IMR-90 (cell line): ENCODE measurements at regions not wholly inside any gene's neighbourhood (a gene's known extent, or its start where the extent isn't known, plus 50 kb on each side); places are given as distances from the start of the nearest gene placed in this dataset.

Experiments
- ATAC-seq: fragments of 200-7000 bp; cut with Tn5 transposase; 2 replicates; pipeline ENCODE4 v1.9.1; 2020; ENCODE audit warnings: low read depth, mild to moderate bottlenecking, moderate library complexity
- BruUV-seq: library from RNA; stranded (reverse); fragments of 400-500 nt; replicated peaks from 2 replicates; lab custom pipeline; 2021; lab: Mats Ljungman, UMichigan
- CTCF ChIA-PET: fragments of 300-600 bp; formaldehyde crosslinking; extraction: SDS; loops from one replicate; lab custom pipeline; 2021; ENCODE audit warnings: antibody characterized with exemption; lab: Yijun Ruan, JAX
- POLR2A ChIA-PET: fragments of 300-600 bp; sonication (Branson Sonifier 250); formaldehyde crosslinking; loops from one replicate; lab custom pipeline; 2022; ENCODE audit warnings: antibody characterized with exemption; ENCODE audit not compliant: unreplicated experiment; lab: Charles Lee
- DNase-seq: peaks from one replicate; pipeline ENCODE4 v3.0.0; 2013
- H2AFZ ChIP-seq: replicated peaks from 2 replicates; pipeline ENCODE3; 2013; ENCODE audit warnings: low read length, mild to moderate bottlenecking; ENCODE audit not compliant: poor library complexity
- H2AK5ac ChIP-seq: 2 replicates; pipeline ENCODE4 v1.6.1; 2013; ENCODE audit warnings: low read depth, low read length, inconsistent platforms
- H2AK9ac ChIP-seq: replicated peaks from 2 replicates; pipeline ENCODE3; 2013; ENCODE audit warnings: mild to moderate bottlenecking, low read depth, low read length, moderate library complexity; ENCODE audit not compliant: poor library complexity
- H2BK120ac ChIP-seq: 2 replicates; pipeline ENCODE4 v1.6.1; 2013; ENCODE audit warnings: low read depth, low read length, inconsistent platforms
- H2BK15ac ChIP-seq: 3 replicates; pipeline ENCODE4 v1.6.1; 2013; ENCODE audit warnings: low read depth, low read length, inconsistent platforms
- H2BK20ac ChIP-seq: 2 replicates; pipeline ENCODE4 v1.6.1; 2013; ENCODE audit warnings: low read depth, mild to moderate bottlenecking, inconsistent platforms, low read length, moderate library complexity
- H2BK5ac ChIP-seq: 2 replicates; pipeline ENCODE4 v1.6.1; 2013; ENCODE audit warnings: mild to moderate bottlenecking, low read depth, low read length, inconsistent platforms; ENCODE audit not compliant: poor library complexity, severe bottlenecking
- H3K14ac ChIP-seq: replicated peaks from 2 replicates; pipeline ENCODE4 v1.6.1; 2013; ENCODE audit warnings: low read depth, low read length, inconsistent platforms
- H3K18ac ChIP-seq: 2 replicates; pipeline ENCODE4 v1.6.1; 2013; ENCODE audit warnings: low read depth, low read length, control low read depth
- H3K23ac ChIP-seq: 2 replicates; pipeline ENCODE4 v1.6.1; 2013; ENCODE audit warnings: low read depth, low read length, inconsistent platforms
- H3K27ac ChIP-seq: 2 replicates; pipeline ENCODE4 v1.5.1; 2013; ENCODE audit warnings: mild to moderate bottlenecking, control low read depth, low read length; ENCODE audit not compliant: insufficient read depth
- H3K27me3 ChIP-seq: 2 replicates; pipeline ENCODE4 v1.6.1; 2013; ENCODE audit warnings: low read length; ENCODE audit not compliant: control insufficient read depth, insufficient read depth
- H3K36me3 ChIP-seq: 2 replicates; pipeline ENCODE4 v1.6.1; 2013; ENCODE audit warnings: low read length, mixed read lengths; ENCODE audit not compliant: control insufficient read depth, insufficient read depth
- H3K4ac ChIP-seq: 2 replicates; pipeline ENCODE4 v1.6.1; 2013; ENCODE audit warnings: low read depth, low read length, inconsistent platforms
- H3K4me1 ChIP-seq: 2 replicates; pipeline ENCODE4 v1.6.1; 2013; ENCODE audit warnings: low read length, mixed read lengths; ENCODE audit not compliant: control insufficient read depth, insufficient read depth
- H3K4me2 ChIP-seq: 2 replicates; pipeline ENCODE4 v1.6.1; 2013; ENCODE audit warnings: low read depth, mild to moderate bottlenecking, control low read depth, low read length, moderate library complexity
- H3K4me3 ChIP-seq: 2 replicates; pipeline ENCODE4 v1.5.1; 2013; ENCODE audit warnings: low read depth, mild to moderate bottlenecking, control low read depth, low read length, moderate library complexity; ENCODE audit not compliant: insufficient read depth
- H3K56ac ChIP-seq: 2 replicates; pipeline ENCODE4 v1.6.1; 2013; ENCODE audit warnings: low read length, inconsistent platforms; ENCODE audit not compliant: insufficient read depth; ENCODE audit errors: extremely low read depth
- H3K79me1 ChIP-seq, 2 experiments: 2 replicates each; pipeline ENCODE4 v1.6.1; 2013; ENCODE audit warnings: low read length in 2 of 2, inconsistent platforms in 1 of 2, low read depth in 1 of 2
- H3K9ac ChIP-seq: 2 replicates; pipeline ENCODE4 v1.6.1; 2013; ENCODE audit warnings: low read depth, low read length, control low read depth
- H3K9me1 ChIP-seq: 2 replicates; pipeline ENCODE4 v1.6.1; 2013; ENCODE audit warnings: low read length, inconsistent platforms; ENCODE audit not compliant: insufficient read depth
- H3K9me3 ChIP-seq: 2 replicates; pipeline ENCODE4 v1.6.1; 2013; ENCODE audit warnings: low read length; ENCODE audit not compliant: control insufficient read depth, insufficient read depth
- H4K20me1 ChIP-seq: 2 replicates; pipeline ENCODE4 v1.6.1; 2013; ENCODE audit warnings: low read length, inconsistent platforms; ENCODE audit not compliant: insufficient read depth
- H4K5ac ChIP-seq: 2 replicates; pipeline ENCODE4 v1.6.1; 2013; ENCODE audit warnings: mild to moderate bottlenecking, low read depth, low read length, control low read depth
- H4K8ac ChIP-seq, 2 experiments: 2 replicates each; pipeline ENCODE4 v1.6.1; 2013; ENCODE audit warnings: low read depth in 2 of 2, low read length in 2 of 2, control low read depth in 1 of 2, inconsistent platforms in 1 of 2
- H4K91ac ChIP-seq: 2 replicates; pipeline ENCODE4 v1.6.1; 2013; ENCODE audit warnings: low read depth, low read length, inconsistent platforms; ENCODE audit not compliant: insufficient read depth
- CEBPB ChIP-seq: IDR thresholded peaks from 2 replicates; pipeline ENCODE4 v1.6.1; 2012; ENCODE audit warnings: low read depth, low read length, improper control_type of control experiment
- CTCF ChIP-seq: conservative IDR thresholded peaks from 2 replicates; pipeline ENCODE4 v1.5.1; 2012; ENCODE audit warnings: mild to moderate bottlenecking, low read depth, low read length, improper control_type of control experiment
- FOS ChIP-seq: fragments of 150-350 bp; IDR thresholded peaks from 2 replicates; pipeline ENCODE4 v1.6.1; 2016; ENCODE audit warnings: low read depth, low read length
- RCOR1 ChIP-seq: IDR thresholded peaks from 2 replicates; pipeline ENCODE4 v1.6.1; 2012; ENCODE audit warnings: mild to moderate bottlenecking, low read length, improper control_type of control experiment; ENCODE audit not compliant: insufficient replicate concordance
- SMC3 ChIP-seq: fragments of 150-350 bp; IDR thresholded peaks from 2 replicates; pipeline ENCODE4 v1.6.1; 2016; ENCODE audit warnings: low read depth, mild to moderate bottlenecking, antibody characterized with exemption, low read length, moderate library complexity
- WGBS, 2 experiments: methylation state at CpG; one replicate each; pipeline versions ENCODE4 v1.1.5 to v1.1.7; 2013; ENCODE audit warnings: missing lambda C conversion rate in 2 of 2; ENCODE audit not compliant: insufficient read length in 1 of 2; ENCODE audit errors: extremely low coverage in 2 of 2; 5-methylcytosine and 5-hydroxymethylcytosine counted together
- dilution Hi-C: fragments of 300-500 bp; cut with HindIII; formaldehyde crosslinking; loops from one replicate; pipeline ENCODE4 v1.14.3; 2018; ENCODE audit warnings: low sequenced_read_pairs; ENCODE audit not compliant: unreplicated experiment
- in situ Hi-C: fragments of 300-500 bp; cut with MboI; formaldehyde crosslinking; loops from 3 replicates; pipeline ENCODE4 v1.14.3; 2019; ENCODE audit warnings: low sequenced_read_pairs, inconsistent platforms, mixed read lengths
- intact Hi-C: fragments of 100-400 bp; cut with micrococcal nuclease; formaldehyde crosslinking; loops from 2 replicates; pipeline ENCODE4 v1.10.0; 2022

DNA sequence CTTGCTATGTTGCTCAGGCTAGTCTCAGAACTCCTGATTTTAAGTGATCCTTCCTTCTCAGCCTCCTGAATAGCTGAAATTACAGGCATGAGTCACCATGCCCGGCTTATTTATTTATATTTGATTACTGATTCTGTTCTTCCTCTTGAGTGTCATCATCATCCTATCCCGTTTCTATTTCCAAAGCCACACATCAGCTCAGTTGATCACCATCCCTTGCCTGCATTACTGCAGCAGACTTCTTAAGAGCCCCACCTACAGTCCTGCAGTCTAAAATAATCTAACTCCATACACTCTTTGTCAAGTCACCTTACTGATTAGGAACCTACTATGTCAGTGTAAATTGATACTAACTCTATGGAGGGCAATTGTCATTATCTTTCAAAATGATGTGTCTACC is 138.9 kb upstream of the RAI14 start:
- no peak overlapping the region for H3K56ac ChIP-seq
- H3K23ac ChIP-seq, result no peak overlapping the region
- in situ Hi-C loops (no loop called here), intact Hi-C loops (no loop called here), dilution Hi-C loops (no loop called here)
- peak overlapping the region; percentile 72; the same call in 1 of the 2 replicates for H3K14ac ChIP-seq
- H3K4ac ChIP-seq, result no peak overlapping the region
- H3K4me2 ChIP-seq, result no peak overlapping the region; the same call in 1 of the 2 replicates
- no peaks in the 10 kb centered on the region for H4K20me1 ChIP-seq
- H2BK5ac ChIP-seq, result peak overlapping the region; percentile 72
- H2AFZ ChIP-seq, result no peak overlapping the region
- H3K9ac ChIP-seq, result no peak overlapping the region
- peak overlapping the region; percentile 21; the same call in 1 of the 2 replicates for H2BK120ac ChIP-seq
- no peak overlapping the region for H4K91ac ChIP-seq
- no peak overlapping the region for H4K5ac ChIP-seq
- H2BK20ac ChIP-seq, result no peak overlapping the region; the same call in 1 of the 2 replicates
- H2AK9ac ChIP-seq, result no peak overlapping the region
- 0 out of 2 replicates have a peak overlapping the region, but pooled peaks have one; percentile 28 for H3K18ac ChIP-seq
- ChIA-PET POLR2A (no interaction called here), CTCF (interaction anchor here (0.6 kb wide), 1 partner anchor 232 kb away, joined by 3 read pairs; no protein-coding TSS in a partner anchor)
- peaks cover 5% of the 10 kb centered on the region; the same call in 1 of the 2 replicates for H3K4me1 ChIP-seq
- no peaks in the 10 kb centered on the region for H3K27me3 ChIP-seq
- no peaks in the 10 kb centered on the region for H3K9me3 ChIP-seq
- no peak overlapping the region for H3K27ac ChIP-seq
- H4K8ac ChIP-seq, result 0 out of 4 replicates have a peak overlapping the region, but pooled peaks of 1 of the 2 experiments have one; percentile 69
- H3K79me1 ChIP-seq, result peaks cover 0 to 12% of the 10 kb centered on the region in 2 experiments; a peak in 2 of 4 replicates
- peaks cover 12% of the 10 kb centered on the region; the same call in 1 of the 2 replicates for H3K9me1 ChIP-seq
- H2BK15ac ChIP-seq, result peak overlapping the region; percentile 73; the same call in 2 of the 3 replicates
- DNase-seq (peak; percentile 86), ATAC-seq (peak; percentile 78)
- H2AK5ac ChIP-seq, result no peak overlapping the region
- no TSS peak for BruUV-seq
- no CpG with 5 or more reads among the region's 2 CpGs for WGBS, 2 experiments
- TF ChIP-seq RCOR1 (no peak), CTCF (no peak), CEBPB (peak; percentile 58; the same call in 1 of the 2 replicates), SMC3 (0 out of 2 replicates have a peak, but pooled peaks have one; percentile 6), FOS (peak; percentile 65)
- no peak overlapping the region for H3K4me3 ChIP-seq
- no peaks in the 10 kb centered on the region for H3K36me3 ChIP-seq
